ENCODE measurements at regions not wholly inside any gene's neighbourhood (a gene's known extent, or its start where the extent isn't known, plus 50 kb on each side); places are given as distances from the start of the nearest gene placed in this dataset.
A peak's percentile ranks its signal among the peaks of the same experiment; 100 is the strongest.
"Not testable (repeated sequence)": the region's sequence is repeated elsewhere in the genome, so short reads cannot be mapped to it uniquely, and the experiment has no call there.

- peak; percentile 49 for TF ChIP-seq CTCF (IDR thresholded peaks at IDR 0.05)
- H3K4me3 ChIP-seq; H3K36me3 ChIP-seq; H3K9me3 ChIP-seq; H3K4me1 ChIP-seq (ENCODE audit: control insufficient read depth in 1 of 2, low read depth in 2 of 2); ATAC-seq (ENCODE audit: insufficient number of reproducible peaks, low FRiP score, low read depth); DNase-seq (ENCODE audit: low spot score); H3K27me3 ChIP-seq (replicated peaks; ENCODE audit: insufficient read depth); H3K27ac ChIP-seq: not testable (repeated sequence)
Observed at GRCh38 chr1:146478125-146478720, 249.4 kb upstream of the NOTCH2NLA start.

- not testable (repeated sequence) for H3K4me3 ChIP-seq, H3K27ac ChIP-seq
Observed at GRCh38 chr1:146475086-146475485, 246.3 kb upstream of the NOTCH2NLA start.

GRCh38 chr1:146474216-146474615, 245.4 kb upstream of the NOTCH2NLA start:
- H3K27me3 ChIP-seq (replicated peaks; ENCODE audit: insufficient read depth); H3K27ac ChIP-seq; H3K4me3 ChIP-seq; H3K4me1 ChIP-seq (ENCODE audit: control insufficient read depth in 1 of 2, low read depth in 2 of 2); DNase-seq (ENCODE audit: low spot score); ATAC-seq (ENCODE audit: insufficient number of reproducible peaks, low FRiP score, low read depth); H3K9me3 ChIP-seq; H3K36me3 ChIP-seq: not testable (repeated sequence)

More at GRCh38 chr1:146475086-146475485, 246.3 kb upstream of the NOTCH2NLA start:
- not testable (repeated sequence) for ATAC-seq (ENCODE audit: insufficient number of reproducible peaks, low FRiP score, low read depth); H3K27me3 ChIP-seq (replicated peaks; ENCODE audit: insufficient read depth); H3K9me3 ChIP-seq; DNase-seq (ENCODE audit: low spot score); H3K4me1 ChIP-seq (ENCODE audit: control insufficient read depth in 1 of 2, low read depth in 2 of 2); H3K36me3 ChIP-seq

- H3K36me3 ChIP-seq; H3K4me1 ChIP-seq (ENCODE audit: control insufficient read depth in 1 of 2, low read depth in 2 of 2); H3K9me3 ChIP-seq; H3K27ac ChIP-seq; ATAC-seq (ENCODE audit: insufficient number of reproducible peaks, low FRiP score, low read depth); H3K27me3 ChIP-seq (replicated peaks; ENCODE audit: insufficient read depth): not testable (repeated sequence)
- peak; percentile 6 for DNase-seq (ENCODE audit: low spot score)
- peak overlapping the region; percentile 76 for H3K4me3 ChIP-seq
Observed at GRCh38 chr1:146472192-146472861, 243.5 kb upstream of the NOTCH2NLA start.

GRCh38 chr1:146459939-146460338, 231.1 kb upstream of the NOTCH2NLA start:
- ATAC-seq (ENCODE audit: insufficient number of reproducible peaks, low FRiP score, low read depth); DNase-seq (ENCODE audit: low spot score); H3K27ac ChIP-seq; H3K27me3 ChIP-seq (replicated peaks; ENCODE audit: insufficient read depth); H3K4me1 ChIP-seq (ENCODE audit: control insufficient read depth in 1 of 2, low read depth in 2 of 2); H3K4me3 ChIP-seq; H3K9me3 ChIP-seq; H3K36me3 ChIP-seq: not testable (repeated sequence)

GRCh38 chr1:146459308-146459707, 230.5 kb upstream of the NOTCH2NLA start:
- not testable (repeated sequence) for H3K27ac ChIP-seq; DNase-seq (ENCODE audit: low spot score); H3K4me3 ChIP-seq; H3K4me1 ChIP-seq (ENCODE audit: control insufficient read depth in 1 of 2, low read depth in 2 of 2); H3K9me3 ChIP-seq; H3K36me3 ChIP-seq; ATAC-seq (ENCODE audit: insufficient number of reproducible peaks, low FRiP score, low read depth); H3K27me3 ChIP-seq (replicated peaks; ENCODE audit: insufficient read depth)

GRCh38 chr1:146448877-146449246, 220.0 kb upstream of the NOTCH2NLA start:
- H3K36me3 ChIP-seq; H3K27ac ChIP-seq; H3K4me1 ChIP-seq (ENCODE audit: control insufficient read depth in 1 of 2, low read depth in 2 of 2); H3K9me3 ChIP-seq; DNase-seq (ENCODE audit: low spot score); ATAC-seq (ENCODE audit: insufficient number of reproducible peaks, low FRiP score, low read depth); H3K4me3 ChIP-seq; H3K27me3 ChIP-seq (replicated peaks; ENCODE audit: insufficient read depth): not testable (repeated sequence)

GRCh38 chr1:146448212-146448876, 219.5 kb upstream of the NOTCH2NLA start:
- not testable (repeated sequence) for H3K27ac ChIP-seq; H3K9me3 ChIP-seq; H3K4me1 ChIP-seq (ENCODE audit: control insufficient read depth in 1 of 2, low read depth in 2 of 2); ATAC-seq (ENCODE audit: insufficient number of reproducible peaks, low FRiP score, low read depth); H3K4me3 ChIP-seq; DNase-seq (ENCODE audit: low spot score); H3K36me3 ChIP-seq; H3K27me3 ChIP-seq (replicated peaks; ENCODE audit: insufficient read depth)

Measured in thoracic aorta (tissue), 2 donors.